ENCODE measurements at regions not wholly inside any gene's neighbourhood (a gene's known extent, or its start where the extent isn't known, plus 50 kb on each side); places are given as distances from the start of the nearest gene placed in this dataset.

GRCh38 chr11:38304926-38305325 lies 1706.9 kb upstream of the RAG2 start:
- ChIA-PET CTCF (no interaction called here), POLR2A (no interaction called here)
- DNase-seq (ENCODE audit: extremely low spot score) = no peak
- no peak for TF ChIP-seq CTCF (IDR thresholded peaks at IDR 0.05; ENCODE audit: control extremely low read depth, extremely low read depth, low read depth, missing control alignments)

- ChIA-PET POLR2A (no interaction called here), CTCF (no interaction called here)
- DNase-seq (ENCODE audit: extremely low spot score) = no peak
- no peak for TF ChIP-seq CTCF (IDR thresholded peaks at IDR 0.05; ENCODE audit: control extremely low read depth, extremely low read depth, low read depth, missing control alignments)
Observed at GRCh38 chr11:38302564-38302963, 1704.5 kb upstream of the RAG2 start.

- POLR2A ChIA-PET = no interaction called here
- CTCF ChIA-PET = no interaction called here
- DNase-seq (ENCODE audit: extremely low spot score) = no peak
- TF ChIP-seq CTCF (IDR thresholded peaks at IDR 0.05; ENCODE audit: control extremely low read depth, extremely low read depth, low read depth, missing control alignments) = no peak
Observed at GRCh38 chr11:38300570-38300969, 1702.5 kb upstream of the RAG2 start.

- DNase-seq (ENCODE audit: extremely low spot score) = no peak
- ChIA-PET POLR2A (no interaction called here), CTCF (no interaction called here)
- no peak for TF ChIP-seq CTCF (IDR thresholded peaks at IDR 0.05; ENCODE audit: control extremely low read depth, extremely low read depth, low read depth, missing control alignments)
Observed at GRCh38 chr11:38296211-38296776, 1698.3 kb upstream of the RAG2 start.

GRCh38 chr11:38282718-38283117 lies 1684.7 kb upstream of the RAG2 start:
- no peak for DNase-seq (ENCODE audit: extremely low spot score)
- CTCF ChIA-PET = no interaction called here
- TF ChIP-seq CTCF (IDR thresholded peaks at IDR 0.05; ENCODE audit: control extremely low read depth, extremely low read depth, low read depth, missing control alignments) = no peak
- POLR2A ChIA-PET = no interaction called here

- ChIA-PET CTCF (interaction anchor here (1.0 kb wide), 1 partner anchor 11 kb away, joined by 4 read pairs; no protein-coding TSS in a partner anchor), POLR2A (no interaction called here)
- no peak for DNase-seq (ENCODE audit: extremely low spot score)
- TF ChIP-seq CTCF (IDR thresholded peaks at IDR 0.05; ENCODE audit: control extremely low read depth, extremely low read depth, low read depth, missing control alignments) = no peak
Observed at GRCh38 chr11:38278457-38279141, 1680.6 kb upstream of the RAG2 start.

All from GM10248 (cell line).